AG10803 (cell line): ENCODE measurements at regions not wholly inside any gene's neighbourhood (a gene's known extent, or its start where the extent isn't known, plus 50 kb on each side); places are given as distances from the start of the nearest gene placed in this dataset.

ENCODE experiments used
- DNase-seq: peaks from one replicate; pipeline ENCODE4 v3.0.0; 2010; ENCODE audit warnings: low read depth
- H3K4me3 ChIP-seq: 2 replicates; pipeline ENCODE4 v1.5.1; 2011; ENCODE audit warnings: mild to moderate bottlenecking, low read length, control low read depth
- CTCF ChIP-seq: conservative IDR thresholded peaks from 2 replicates; pipeline ENCODE4 v1.5.1; 2011; ENCODE audit warnings: mild to moderate bottlenecking, low read length, control low read depth, inconsistent platforms

DNA sequence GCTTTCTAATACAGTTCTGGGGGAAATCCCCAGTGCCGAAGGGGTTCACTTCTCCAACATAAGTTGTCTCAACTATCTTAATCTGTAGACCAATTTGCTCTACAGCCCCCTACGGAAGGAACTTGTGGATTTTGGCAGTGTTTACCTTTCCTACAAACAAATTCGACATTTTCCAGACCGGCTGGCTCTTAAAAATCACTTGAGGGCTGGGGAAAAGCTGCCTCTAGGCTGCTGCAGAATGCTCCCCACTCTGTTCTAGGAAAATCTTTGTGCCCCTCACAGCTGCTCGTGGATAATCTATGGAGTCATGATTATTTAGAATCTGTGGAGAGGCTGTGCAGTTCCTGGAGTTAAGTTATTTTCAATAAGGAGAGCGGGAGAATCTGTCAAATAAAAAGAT, 474.6 kb upstream of the FZD8 start:
- TF ChIP-seq CTCF, result no peak
- DNase-seq, result no peak
- H3K4me3 ChIP-seq, result no peak overlapping the region

DNA sequence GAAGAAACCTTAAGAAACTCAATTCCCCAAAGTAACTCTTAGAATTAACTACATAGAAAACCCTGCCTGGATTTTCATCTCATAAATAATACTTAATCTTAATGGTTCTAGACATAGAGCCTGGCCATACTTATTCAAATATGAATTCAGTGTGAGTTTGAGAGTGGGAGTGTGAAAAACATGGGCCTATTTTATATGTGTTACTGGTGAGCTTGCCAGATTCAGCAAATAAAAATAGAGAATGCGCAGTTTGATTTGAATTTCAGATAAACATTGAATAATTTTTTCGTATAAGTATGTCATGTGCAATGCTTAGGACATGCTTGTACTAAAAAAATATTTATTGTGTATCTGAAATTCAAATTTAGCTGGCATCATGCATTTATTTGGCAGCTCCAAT, 473.9 kb upstream of the FZD8 start:
- DNase-seq, result no peak
- H3K4me3 ChIP-seq, result no peak overlapping the region
- TF ChIP-seq CTCF, result no peak

DNA sequence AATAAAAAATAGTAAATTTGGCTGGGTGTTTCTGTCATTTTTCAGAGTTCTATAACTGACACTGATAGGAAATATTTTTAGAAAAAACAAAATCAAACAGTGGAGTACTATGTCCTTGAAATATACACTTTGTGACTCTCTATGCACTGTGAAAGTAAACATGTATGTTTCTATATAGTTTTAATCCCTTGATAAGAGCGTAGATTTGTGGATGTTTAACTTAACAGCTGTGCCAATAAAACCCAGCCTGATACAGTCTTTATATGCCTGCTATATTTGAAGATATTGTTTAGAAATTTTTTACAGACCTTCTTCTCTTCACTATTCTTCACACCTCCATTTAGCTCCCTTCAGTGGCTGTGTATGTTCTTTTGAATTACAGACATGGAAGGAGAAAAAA, 473.3 kb upstream of the FZD8 start:
- no peak for DNase-seq
- no peak for TF ChIP-seq CTCF
- no peak overlapping the region for H3K4me3 ChIP-seq

GRCh38 chr10:36114913-36115312, 472.8 kb upstream of the FZD8 start:
- TF ChIP-seq CTCF, result no peak
- DNase-seq, result peak; percentile 42
- no peak overlapping the region for H3K4me3 ChIP-seq

GRCh38 chr10:36114141-36114540, 472.0 kb upstream of the FZD8 start:
- TF ChIP-seq CTCF, result no peak
- no peak for DNase-seq
- H3K4me3 ChIP-seq, result no peak overlapping the region

GRCh38 chr10:36111676-36112075, 469.6 kb upstream of the FZD8 start:
- DNase-seq, result no peak
- no peak overlapping the region for H3K4me3 ChIP-seq
- TF ChIP-seq CTCF, result no peak

DNA sequence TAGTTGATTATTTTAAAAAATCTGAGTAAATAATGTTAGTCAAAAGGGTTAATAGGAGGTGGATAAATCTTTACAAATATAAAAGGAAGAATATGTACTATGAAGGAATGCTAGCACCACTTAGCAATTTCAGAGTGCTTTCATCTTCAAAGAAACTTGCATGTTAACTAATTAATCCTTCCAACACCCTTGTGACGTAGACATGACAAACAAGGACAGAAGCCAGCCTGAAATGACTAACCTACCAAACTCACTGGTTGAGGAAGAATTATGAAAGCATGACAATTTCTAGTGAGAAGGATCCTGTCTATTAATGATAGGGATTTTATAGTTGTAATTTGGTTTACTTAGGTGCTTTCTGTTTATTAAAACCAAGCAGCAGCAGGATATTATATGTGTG, 468.0 kb upstream of the FZD8 start:
- DNase-seq, result peak; percentile 6
- no peak overlapping the region for H3K4me3 ChIP-seq
- no peak for TF ChIP-seq CTCF
